AG10803 (cell line): ENCODE measurements at regions not wholly inside any gene's neighbourhood (a gene's known extent, or its start where the extent isn't known, plus 50 kb on each side); places are given as distances from the start of the nearest gene placed in this dataset.
"Not testable (repeated sequence)": the region's sequence is repeated elsewhere in the genome, so short reads cannot be mapped to it uniquely, and the experiment has no call there.

Source experiments
- DNase-seq: peaks from one replicate; pipeline ENCODE4 v3.0.0; 2010; ENCODE audit warnings: low read depth
- H3K4me3 ChIP-seq: 2 replicates; pipeline ENCODE4 v1.5.1; 2011; ENCODE audit warnings: mild to moderate bottlenecking, low read length, control low read depth
- TF ChIP-seq, protein P1 (sequence below): conservative IDR thresholded peaks from 2 replicates; pipeline ENCODE4 v1.5.1; 2011; ENCODE audit warnings: mild to moderate bottlenecking, low read length, control low read depth, inconsistent platforms

DNA sequence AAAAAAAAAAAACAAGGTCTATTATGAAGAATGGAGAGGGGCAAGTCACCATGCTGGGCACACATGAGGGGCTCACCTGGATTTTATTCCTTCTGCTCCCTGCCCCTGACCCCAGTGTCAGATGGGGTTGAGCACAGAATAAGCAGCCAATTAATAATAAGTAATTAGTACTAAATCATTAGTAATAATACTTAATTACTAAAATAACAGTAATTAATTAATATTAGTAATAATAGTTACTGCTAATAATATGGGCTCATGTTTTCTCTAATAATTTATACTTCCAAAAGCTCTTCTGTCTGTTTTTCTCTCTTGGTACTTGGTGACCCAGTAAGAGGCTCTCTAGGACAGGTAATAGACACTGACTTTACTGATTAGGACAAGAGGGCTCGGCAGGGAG is 360.9 kb downstream of the VRK1 start:
- DNase-seq = no peak
- TF ChIP-seq, protein P1, sequence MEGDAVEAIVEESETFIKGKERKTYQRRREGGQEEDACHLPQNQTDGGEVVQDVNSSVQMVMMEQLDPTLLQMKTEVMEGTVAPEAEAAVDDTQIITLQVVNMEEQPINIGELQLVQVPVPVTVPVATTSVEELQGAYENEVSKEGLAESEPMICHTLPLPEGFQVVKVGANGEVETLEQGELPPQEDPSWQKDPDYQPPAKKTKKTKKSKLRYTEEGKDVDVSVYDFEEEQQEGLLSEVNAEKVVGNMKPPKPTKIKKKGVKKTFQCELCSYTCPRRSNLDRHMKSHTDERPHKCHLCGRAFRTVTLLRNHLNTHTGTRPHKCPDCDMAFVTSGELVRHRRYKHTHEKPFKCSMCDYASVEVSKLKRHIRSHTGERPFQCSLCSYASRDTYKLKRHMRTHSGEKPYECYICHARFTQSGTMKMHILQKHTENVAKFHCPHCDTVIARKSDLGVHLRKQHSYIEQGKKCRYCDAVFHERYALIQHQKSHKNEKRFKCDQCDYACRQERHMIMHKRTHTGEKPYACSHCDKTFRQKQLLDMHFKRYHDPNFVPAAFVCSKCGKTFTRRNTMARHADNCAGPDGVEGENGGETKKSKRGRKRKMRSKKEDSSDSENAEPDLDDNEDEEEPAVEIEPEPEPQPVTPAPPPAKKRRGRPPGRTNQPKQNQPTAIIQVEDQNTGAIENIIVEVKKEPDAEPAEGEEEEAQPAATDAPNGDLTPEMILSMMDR = no peak
- H3K4me3 ChIP-seq = no peak overlapping the region

DNA sequence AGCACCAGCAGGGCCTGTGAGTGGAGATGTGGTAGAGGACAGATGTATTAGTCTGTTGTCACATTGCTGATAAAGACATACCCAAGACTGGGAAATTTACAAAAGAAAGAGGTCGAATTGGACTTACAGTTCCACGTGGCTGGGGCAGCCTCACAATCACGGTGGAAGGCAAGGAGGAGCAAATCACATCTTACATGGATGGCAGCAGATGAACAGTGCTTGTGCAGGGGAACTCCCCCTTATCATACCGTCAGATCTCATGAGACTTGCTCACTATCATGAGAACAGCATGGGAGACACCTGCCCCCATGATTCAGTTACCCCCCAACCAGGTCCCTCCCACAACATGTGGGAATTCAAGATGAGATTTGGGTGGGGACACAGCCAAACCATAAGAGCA is 361.9 kb downstream of the VRK1 start:
- TF ChIP-seq, protein P1 = no peak
- no peak overlapping the region for H3K4me3 ChIP-seq
- DNase-seq = no peak

- TF ChIP-seq, protein P1 = no peak
- H3K4me3 ChIP-seq = no peak overlapping the region
- DNase-seq = no peak
These were observed 365.4 kb downstream of the VRK1 start for GRCh38 chr14:97162621-97163020.

DNA sequence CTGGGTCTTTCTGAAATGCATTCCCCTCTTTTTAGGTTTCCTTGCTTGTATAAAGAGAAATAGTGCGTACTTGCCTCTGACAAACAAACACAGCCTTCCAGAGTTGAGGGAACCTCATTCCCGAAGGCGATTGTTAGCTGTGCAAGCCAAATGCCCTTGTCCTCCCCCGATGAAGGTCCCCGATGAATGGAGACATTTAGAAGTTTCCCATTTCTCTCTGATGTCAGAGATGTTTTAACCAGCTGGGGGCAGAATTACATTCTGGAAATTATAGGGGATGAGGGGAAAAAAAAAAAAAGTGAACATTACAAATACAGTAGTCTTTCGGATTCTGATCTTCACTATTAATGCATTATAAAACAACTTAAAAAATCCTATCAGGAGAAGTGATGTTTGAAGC is 366.8 kb downstream of the VRK1 start:
- no peak for DNase-seq
- H3K4me3 ChIP-seq = no peak overlapping the region
- TF ChIP-seq, protein P1 = peak; percentile 26; the same call in 1 of the 2 replicates

GRCh38 chr14:97166497-97166896 is 369.3 kb downstream of the VRK1 start:
- TF ChIP-seq, protein P1 = no peak
- no peak for DNase-seq
- H3K4me3 ChIP-seq = no peak overlapping the region

DNA sequence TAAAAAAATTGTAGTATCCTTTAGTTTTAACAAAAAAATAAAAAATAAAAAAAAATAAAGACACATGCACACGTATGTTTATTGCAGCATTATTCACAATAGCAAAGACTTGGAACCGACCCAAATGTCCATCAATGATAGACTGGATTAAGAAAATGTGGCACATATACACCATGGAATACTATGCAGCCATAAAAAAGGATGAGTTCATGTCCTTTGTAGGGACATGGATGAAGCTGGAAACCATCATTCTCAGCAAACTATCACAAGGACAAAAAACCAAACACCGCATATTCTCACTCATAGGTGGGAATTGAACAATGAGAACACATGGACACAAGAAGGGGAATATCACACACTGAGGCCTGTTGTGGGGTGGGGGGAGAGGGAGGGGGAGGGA is 370.4 kb downstream of the VRK1 start:
- not testable (repeated sequence) for DNase-seq, H3K4me3 ChIP-seq

DNA sequence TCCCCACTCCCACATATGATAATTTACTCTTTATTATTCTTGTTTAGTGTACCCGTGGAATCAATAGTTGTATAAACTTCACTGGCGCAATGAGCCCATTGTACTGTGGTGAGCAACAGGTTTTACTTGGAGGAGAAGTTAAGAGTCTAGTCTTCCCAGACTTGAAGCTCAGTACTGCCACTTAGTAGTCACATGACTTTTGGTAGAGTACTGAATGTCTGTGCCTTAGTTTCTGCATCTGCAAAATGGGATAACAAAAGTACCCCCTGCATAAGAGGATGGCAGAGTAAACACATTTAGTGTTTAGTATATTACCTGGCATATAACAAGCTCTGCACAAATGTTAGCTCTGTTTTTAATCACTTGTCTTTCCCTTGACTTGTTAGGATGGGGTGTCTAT is 375.5 kb downstream of the VRK1 start:
- H3K4me3 ChIP-seq = no peak overlapping the region
- TF ChIP-seq, protein P1 = no peak
- DNase-seq = no peak

GRCh38 chr14:97177016-97177415 is 379.8 kb downstream of the VRK1 start:
- TF ChIP-seq, protein P1 = 0 out of 2 replicates have a peak, but pooled peaks have one; percentile 22
- no peak overlapping the region for H3K4me3 ChIP-seq
- peak; percentile 9 for DNase-seq
